ENCODE measurements at regions not wholly inside any gene's neighbourhood (a gene's known extent, or its start where the extent isn't known, plus 50 kb on each side); places are given as distances from the start of the nearest gene placed in this dataset.

DNA sequence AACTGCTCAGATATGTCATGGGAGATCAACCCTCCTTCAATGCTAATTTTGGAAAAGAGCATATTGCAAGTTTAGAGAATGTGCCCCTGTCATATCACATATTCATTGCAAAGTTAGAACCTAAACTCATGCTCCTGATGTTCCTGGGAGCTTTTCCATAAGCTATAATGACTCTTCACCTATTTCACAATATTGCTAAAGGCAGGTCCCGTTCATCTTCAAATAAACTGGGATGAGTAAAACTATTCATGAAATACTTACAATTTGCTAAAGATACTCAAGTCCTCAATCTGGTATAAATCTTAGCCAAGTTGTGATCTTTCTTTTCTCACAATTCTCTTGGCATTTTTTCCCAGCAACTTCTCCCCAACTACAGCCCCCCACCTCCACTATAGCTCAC is 121.7 kb upstream of the TNFAIP3 start:
- H3K27ac ChIP-seq (ENCODE audit: low read depth in 1 of 2, low read length in 2 of 2): no peak overlapping the region
- WGBS: 44% methylated on average over 1 of the region's 1 CpG
- DNase-seq (ENCODE audit: low spot score): no peak
- no peak overlapping the region for H3K4me3 ChIP-seq (ENCODE audit: low read depth in 1 of 3, low read length in 3 of 3)
- H3K27me3 ChIP-seq (ENCODE audit: control insufficient read depth in 4 of 4, insufficient read depth in 4 of 4, low read length in 3 of 4): no peaks in the 10 kb centered on the region
- TF ChIP-seq, protein P1, sequence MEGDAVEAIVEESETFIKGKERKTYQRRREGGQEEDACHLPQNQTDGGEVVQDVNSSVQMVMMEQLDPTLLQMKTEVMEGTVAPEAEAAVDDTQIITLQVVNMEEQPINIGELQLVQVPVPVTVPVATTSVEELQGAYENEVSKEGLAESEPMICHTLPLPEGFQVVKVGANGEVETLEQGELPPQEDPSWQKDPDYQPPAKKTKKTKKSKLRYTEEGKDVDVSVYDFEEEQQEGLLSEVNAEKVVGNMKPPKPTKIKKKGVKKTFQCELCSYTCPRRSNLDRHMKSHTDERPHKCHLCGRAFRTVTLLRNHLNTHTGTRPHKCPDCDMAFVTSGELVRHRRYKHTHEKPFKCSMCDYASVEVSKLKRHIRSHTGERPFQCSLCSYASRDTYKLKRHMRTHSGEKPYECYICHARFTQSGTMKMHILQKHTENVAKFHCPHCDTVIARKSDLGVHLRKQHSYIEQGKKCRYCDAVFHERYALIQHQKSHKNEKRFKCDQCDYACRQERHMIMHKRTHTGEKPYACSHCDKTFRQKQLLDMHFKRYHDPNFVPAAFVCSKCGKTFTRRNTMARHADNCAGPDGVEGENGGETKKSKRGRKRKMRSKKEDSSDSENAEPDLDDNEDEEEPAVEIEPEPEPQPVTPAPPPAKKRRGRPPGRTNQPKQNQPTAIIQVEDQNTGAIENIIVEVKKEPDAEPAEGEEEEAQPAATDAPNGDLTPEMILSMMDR (IDR thresholded peaks at IDR 0.05; ENCODE audit: low read depth, low read length, missing input control): no peak
- TF ChIP-seq GABPA (IDR thresholded peaks at IDR 0.05 in 1 of 2, conservative IDR thresholded peaks at IDR 0.05 in 1 of 2) (no peak), JUND (IDR thresholded peaks at IDR 0.05) (no peak), RXRA (IDR thresholded peaks at IDR 0.05) (no peak), YY1 (IDR thresholded peaks at IDR 0.05) (no peak), SP1 (IDR thresholded peaks at IDR 0.05) (no peak), HNF4G (IDR thresholded peaks at IDR 0.05) (no peak), FOXA1 (IDR thresholded peaks at IDR 0.05) (no peak), FOXA2 (IDR thresholded peaks at IDR 0.05) (no peak), NR2F2 (IDR thresholded peaks at IDR 0.05) (no peak), EGR1 (IDR thresholded peaks at IDR 0.05; ENCODE audit: low read depth in 2 of 2) (no peak), TAF1 (conservative IDR thresholded peaks at IDR 0.05) (no peak), HNF4A (conservative IDR thresholded peaks at IDR 0.05) (no peak), RAD21 (IDR thresholded peaks at IDR 0.05) (no peak)
- TF ChIP-seq, protein P2, sequence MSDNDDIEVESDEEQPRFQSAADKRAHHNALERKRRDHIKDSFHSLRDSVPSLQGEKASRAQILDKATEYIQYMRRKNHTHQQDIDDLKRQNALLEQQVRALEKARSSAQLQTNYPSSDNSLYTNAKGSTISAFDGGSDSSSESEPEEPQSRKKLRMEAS (IDR thresholded peaks at IDR 0.05): no peak
- TF ChIP-seq, protein P3, sequence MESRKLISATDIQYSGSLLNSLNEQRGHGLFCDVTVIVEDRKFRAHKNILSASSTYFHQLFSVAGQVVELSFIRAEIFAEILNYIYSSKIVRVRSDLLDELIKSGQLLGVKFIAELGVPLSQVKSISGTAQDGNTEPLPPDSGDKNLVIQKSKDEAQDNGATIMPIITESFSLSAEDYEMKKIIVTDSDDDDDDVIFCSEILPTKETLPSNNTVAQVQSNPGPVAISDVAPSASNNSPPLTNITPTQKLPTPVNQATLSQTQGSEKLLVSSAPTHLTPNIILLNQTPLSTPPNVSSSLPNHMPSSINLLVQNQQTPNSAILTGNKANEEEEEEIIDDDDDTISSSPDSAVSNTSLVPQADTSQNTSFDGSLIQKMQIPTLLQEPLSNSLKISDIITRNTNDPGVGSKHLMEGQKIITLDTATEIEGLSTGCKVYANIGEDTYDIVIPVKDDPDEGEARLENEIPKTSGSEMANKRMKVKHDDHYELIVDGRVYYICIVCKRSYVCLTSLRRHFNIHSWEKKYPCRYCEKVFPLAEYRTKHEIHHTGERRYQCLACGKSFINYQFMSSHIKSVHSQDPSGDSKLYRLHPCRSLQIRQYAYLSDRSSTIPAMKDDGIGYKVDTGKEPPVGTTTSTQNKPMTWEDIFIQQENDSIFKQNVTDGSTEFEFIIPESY (IDR thresholded peaks at IDR 0.05): no peak
- TF ChIP-seq, protein P4, sequence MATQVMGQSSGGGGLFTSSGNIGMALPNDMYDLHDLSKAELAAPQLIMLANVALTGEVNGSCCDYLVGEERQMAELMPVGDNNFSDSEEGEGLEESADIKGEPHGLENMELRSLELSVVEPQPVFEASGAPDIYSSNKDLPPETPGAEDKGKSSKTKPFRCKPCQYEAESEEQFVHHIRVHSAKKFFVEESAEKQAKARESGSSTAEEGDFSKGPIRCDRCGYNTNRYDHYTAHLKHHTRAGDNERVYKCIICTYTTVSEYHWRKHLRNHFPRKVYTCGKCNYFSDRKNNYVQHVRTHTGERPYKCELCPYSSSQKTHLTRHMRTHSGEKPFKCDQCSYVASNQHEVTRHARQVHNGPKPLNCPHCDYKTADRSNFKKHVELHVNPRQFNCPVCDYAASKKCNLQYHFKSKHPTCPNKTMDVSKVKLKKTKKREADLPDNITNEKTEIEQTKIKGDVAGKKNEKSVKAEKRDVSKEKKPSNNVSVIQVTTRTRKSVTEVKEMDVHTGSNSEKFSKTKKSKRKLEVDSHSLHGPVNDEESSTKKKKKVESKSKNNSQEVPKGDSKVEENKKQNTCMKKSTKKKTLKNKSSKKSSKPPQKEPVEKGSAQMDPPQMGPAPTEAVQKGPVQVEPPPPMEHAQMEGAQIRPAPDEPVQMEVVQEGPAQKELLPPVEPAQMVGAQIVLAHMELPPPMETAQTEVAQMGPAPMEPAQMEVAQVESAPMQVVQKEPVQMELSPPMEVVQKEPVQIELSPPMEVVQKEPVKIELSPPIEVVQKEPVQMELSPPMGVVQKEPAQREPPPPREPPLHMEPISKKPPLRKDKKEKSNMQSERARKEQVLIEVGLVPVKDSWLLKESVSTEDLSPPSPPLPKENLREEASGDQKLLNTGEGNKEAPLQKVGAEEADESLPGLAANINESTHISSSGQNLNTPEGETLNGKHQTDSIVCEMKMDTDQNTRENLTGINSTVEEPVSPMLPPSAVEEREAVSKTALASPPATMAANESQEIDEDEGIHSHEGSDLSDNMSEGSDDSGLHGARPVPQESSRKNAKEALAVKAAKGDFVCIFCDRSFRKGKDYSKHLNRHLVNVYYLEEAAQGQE (IDR thresholded peaks at IDR 0.05): no peak
- TF ChIP-seq, protein P5, sequence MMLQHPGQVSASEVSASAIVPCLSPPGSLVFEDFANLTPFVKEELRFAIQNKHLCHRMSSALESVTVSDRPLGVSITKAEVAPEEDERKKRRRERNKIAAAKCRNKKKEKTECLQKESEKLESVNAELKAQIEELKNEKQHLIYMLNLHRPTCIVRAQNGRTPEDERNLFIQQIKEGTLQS (IDR thresholded peaks at IDR 0.05): no peak
- H3K36me3 ChIP-seq (ENCODE audit: control insufficient read depth in 4 of 4, insufficient read depth in 3 of 4, low read depth in 1 of 4, low read length in 3 of 4): no peaks in the 10 kb centered on the region
- no peaks in the 10 kb centered on the region for H3K9me3 ChIP-seq (ENCODE audit: control insufficient read depth in 4 of 4, low read length in 3 of 4)
- H3K9ac ChIP-seq (ENCODE audit: low read depth in 1 of 2, low read length in 2 of 2): no peak overlapping the region
- no peaks in the 10 kb centered on the region for H3K4me1 ChIP-seq (ENCODE audit: control insufficient read depth in 4 of 4, insufficient read depth in 4 of 4, low read length in 3 of 4)
